ENCODE measurements at regions not wholly inside any gene's neighbourhood (a gene's known extent, or its start where the extent isn't known, plus 50 kb on each side); places are given as distances from the start of the nearest gene placed in this dataset.
A peak's percentile ranks its signal among the peaks of the same experiment; 100 is the strongest.

GRCh38 chr3:177601152-177601551 lies 403.9 kb upstream of the TBL1XR1 start:
- Histone ChIP-seq H3K4me3 (no peak overlapping the region), H3K4me1 (peaks cover 44 to 69% (median 61%) of the 10 kb centered on the region in 4 donors), H3K36me3 (no peaks in the 10 kb centered on the region), H3K27me3 (no peaks in the 10 kb centered on the region), H3K9me3 (no peaks in the 10 kb centered on the region), H3K27ac (replicated peaks in 1 of 4) (no peak overlapping the region)
- intact Hi-C loops (cut with DNase I), result no loop called here
- TF ChIP-seq POLR2AphosphoS5 (IDR thresholded peaks at IDR 0.05), result no peak
- no peak for TF ChIP-seq POLR2A (IDR thresholded peaks at IDR 0.05; ENCODE audit: low read depth)
- no peak for TF ChIP-seq EP300 (IDR thresholded peaks at IDR 0.05)
- no peak for TF ChIP-seq CTCF (IDR thresholded peaks at IDR 0.05)
- no peak for DNase-seq (ENCODE audit: extremely low spot score)

GRCh38 chr3:177602601-177603147 lies 405.4 kb upstream of the TBL1XR1 start:
- intact Hi-C loops (cut with DNase I), result no loop called here
- no peaks in the 10 kb centered on the region for H3K9me3 ChIP-seq
- peaks cover 32 to 64% (median 55%) of the 10 kb centered on the region in 4 donors for H3K4me1 ChIP-seq
- peak overlapping the region; percentile 1 to 42 (median 26) for H3K27ac ChIP-seq (replicated peaks in 1 of 4)
- TF ChIP-seq EP300 (IDR thresholded peaks at IDR 0.05) (no peak), POLR2A (IDR thresholded peaks at IDR 0.05; ENCODE audit: low read depth) (no peak), CTCF (IDR thresholded peaks at IDR 0.05) (no peak), POLR2AphosphoS5 (IDR thresholded peaks at IDR 0.05) (no peak)
- no peak overlapping the region for H3K4me3 ChIP-seq
- 84% methylated on average over 2 of the region's 2 CpGs for WGBS
- DNase-seq (ENCODE audit: extremely low spot score), result no peak
- H3K36me3 ChIP-seq, result no peaks in the 10 kb centered on the region
- no peaks in the 10 kb centered on the region for H3K27me3 ChIP-seq

GRCh38 chr3:177603148-177603603 lies 405.9 kb upstream of the TBL1XR1 start:
- H3K27ac ChIP-seq (replicated peaks in 1 of 4), result peak overlapping the region; percentile 1 to 42 (median 26)
- no peaks in the 10 kb centered on the region for H3K36me3 ChIP-seq
- no peaks in the 10 kb centered on the region for H3K9me3 ChIP-seq
- intact Hi-C loops (cut with DNase I), result no loop called here
- H3K4me3 ChIP-seq, result no peak overlapping the region
- WGBS, result 69% methylated on average over 2 of the region's 2 CpGs
- no peaks in the 10 kb centered on the region for H3K27me3 ChIP-seq
- H3K4me1 ChIP-seq, result peaks cover 27 to 60% (median 55%) of the 10 kb centered on the region in 4 donors
- DNase-seq (ENCODE audit: extremely low spot score), result no peak
- TF ChIP-seq POLR2A (IDR thresholded peaks at IDR 0.05; ENCODE audit: low read depth) (no peak), EP300 (IDR thresholded peaks at IDR 0.05) (no peak), POLR2AphosphoS5 (IDR thresholded peaks at IDR 0.05) (no peak), CTCF (IDR thresholded peaks at IDR 0.05) (no peak)

GRCh38 chr3:177604181-177604580 lies 406.9 kb upstream of the TBL1XR1 start:
- 89% methylated on average over 7 of the region's 7 CpGs for WGBS
- no peaks in the 10 kb centered on the region for H3K27me3 ChIP-seq

More at GRCh38 chr3:177604181-177604580, 406.9 kb upstream of the TBL1XR1 start:
- no peak overlapping the region for H3K4me3 ChIP-seq
- peak overlapping the region in 3 of 4 donors; percentile 1 to 42 (median 25) for H3K27ac ChIP-seq (replicated peaks in 1 of 4)
- no peaks in the 10 kb centered on the region for H3K36me3 ChIP-seq
- no peak for TF ChIP-seq CTCF (IDR thresholded peaks at IDR 0.05)
- no peak for TF ChIP-seq EP300 (IDR thresholded peaks at IDR 0.05)
- no peak for TF ChIP-seq POLR2A (IDR thresholded peaks at IDR 0.05; ENCODE audit: low read depth)
- no peak for TF ChIP-seq POLR2AphosphoS5 (IDR thresholded peaks at IDR 0.05)
- intact Hi-C loops (cut with DNase I), result no loop called here
- DNase-seq (ENCODE audit: extremely low spot score), result no peak
- H3K9me3 ChIP-seq, result no peaks in the 10 kb centered on the region
- peaks cover 17 to 52% (median 46%) of the 10 kb centered on the region in 4 donors for H3K4me1 ChIP-seq
